Neural cell (in vitro differentiated cells): ENCODE measurements at regions not wholly inside any gene's neighbourhood (a gene's known extent, or its start where the extent isn't known, plus 50 kb on each side); places are given as distances from the start of the nearest gene placed in this dataset.

ENCODE experiments used
- H2AFZ ChIP-seq: fragments of 200-600, 300-800 bp; sonication (generic), shearing (Covaris generic); 2 replicates; pipeline ENCODE4 v1.6.0; 2014; ENCODE audit warnings: low read depth, mild to moderate bottlenecking, antibody characterized with exemption, low read length, moderate library complexity
- H3F3A ChIP-seq: fragments of 200-600 bp; shearing (Covaris generic); 2 replicates; pipeline ENCODE4 v1.6.1; 2016; ENCODE audit warnings: mild to moderate bottlenecking, moderate library complexity, mixed read lengths, antibody characterized with exemption, low read length; ENCODE audit not compliant: insufficient read depth, poor library complexity, severe bottlenecking
- H3K27ac ChIP-seq: fragments of 200-600, 300-800 bp; sonication (generic), shearing (Covaris generic); 2 replicates; pipeline ENCODE4 v1.5.1; 2014; ENCODE audit warnings: mild to moderate bottlenecking, low read length, moderate library complexity
- H3K27me3 ChIP-seq: fragments of 300-800, 200-600 bp; sonication (generic), shearing (Covaris generic); 2 replicates; pipeline ENCODE4 v1.6.0; 2014; ENCODE audit warnings: mild to moderate bottlenecking, low read depth, low read length, moderate library complexity; ENCODE audit not compliant: insufficient read depth
- H3K36me3 ChIP-seq: fragments of 300-800, 200-600 bp; sonication (generic), shearing (Covaris generic); 2 replicates; pipeline ENCODE4 v1.5.1; 2014; ENCODE audit warnings: mild to moderate bottlenecking, antibody characterized with exemption, low read length, moderate library complexity; ENCODE audit not compliant: insufficient read depth
- H3K4me2 ChIP-seq: fragments of 300-800, 200-600 bp; sonication (generic), shearing (Covaris generic); 2 replicates; pipeline ENCODE4 v1.6.0; 2014; ENCODE audit warnings: mild to moderate bottlenecking, low read length
- H3K4me3 ChIP-seq: fragments of 300-800, 200-600 bp; sonication (generic), shearing (Covaris generic); 2 replicates; pipeline ENCODE4 v1.5.1; 2014; ENCODE audit warnings: mild to moderate bottlenecking, low read length, moderate library complexity
- H3K79me2 ChIP-seq: fragments of 200-600 bp; shearing (Covaris generic); replicated peaks from 2 replicates; pipeline ENCODE4 v1.6.0; 2014; ENCODE audit warnings: mild to moderate bottlenecking, low read length, moderate library complexity; ENCODE audit not compliant: insufficient read depth
- H3K9ac ChIP-seq: fragments of 300-800, 200-600 bp; sonication (generic), shearing (Covaris generic); 2 replicates; pipeline ENCODE4 v1.6.1; 2016; ENCODE audit warnings: mild to moderate bottlenecking, low read length, mixed read lengths
- H3K9me2 ChIP-seq: fragments of 200-600 bp; shearing (Covaris generic); 2 replicates; pipeline ENCODE4 v1.6.1; 2016; ENCODE audit warnings: mild to moderate bottlenecking, low read length, mixed read lengths; ENCODE audit not compliant: insufficient read depth
- H3K9me3 ChIP-seq: fragments of 200-600, 300-800 bp; sonication (generic), shearing (Covaris generic); 2 replicates; pipeline ENCODE4 v1.6.1; 2016; ENCODE audit warnings: mild to moderate bottlenecking, mixed run types, low read length, moderate library complexity, mixed read lengths
- H4K20me1 ChIP-seq: fragments of 200-600 bp; shearing (Covaris generic); 2 replicates; pipeline ENCODE4 v1.6.1; 2016; ENCODE audit warnings: mild to moderate bottlenecking, mixed run types; ENCODE audit not compliant: insufficient read depth
- EP300 ChIP-seq: fragments of 450-650 bp; conservative IDR thresholded peaks from 2 replicates; pipeline ENCODE4 v1.6.1; 2014; ENCODE audit warnings: antibody characterized with exemption, mild to moderate bottlenecking, moderate library complexity; ENCODE audit not compliant: poor library complexity, severe bottlenecking
- EZH2 ChIP-seq: fragments of 200-600, 300-800 bp; shearing (Covaris generic), sonication (generic); IDR thresholded peaks from 2 replicates; pipeline ENCODE4 v1.6.1; 2014; ENCODE audit warnings: antibody characterized with exemption, low read length, borderline replicate concordance, mild to moderate bottlenecking; ENCODE audit not compliant: insufficient read depth, poor library complexity, severe bottlenecking
- MXI1 ChIP-seq: fragments of 450-650 bp; conservative IDR thresholded peaks from 2 replicates; pipeline ENCODE4 v1.6.1; 2014; ENCODE audit warnings: antibody characterized with exemption, mild to moderate bottlenecking; ENCODE audit not compliant: poor library complexity, severe bottlenecking
- POLR2AphosphoS5 ChIP-seq: IDR thresholded peaks from 2 replicates; pipeline ENCODE4 v1.6.1; 2012
- RAD21 ChIP-seq: fragments of 450-650 bp; conservative IDR thresholded peaks from 2 replicates; pipeline ENCODE4 v1.6.1; 2014; ENCODE audit warnings: antibody characterized with exemption, mild to moderate bottlenecking, moderate library complexity
- SMC3 ChIP-seq: fragments of 450-650 bp; conservative IDR thresholded peaks from 2 replicates; pipeline ENCODE4 v1.6.1; 2014; ENCODE audit warnings: antibody characterized with exemption, mild to moderate bottlenecking, moderate library complexity; ENCODE audit not compliant: poor library complexity
- TAF1 ChIP-seq: IDR thresholded peaks from 2 replicates; pipeline ENCODE4 v1.6.1; 2012; ENCODE audit warnings: low read depth
- TF ChIP-seq, protein P1 (sequence below): fragments of 450-650 bp; IDR thresholded peaks from 2 replicates; pipeline ENCODE4 v1.5.1; 2014; ENCODE audit warnings: antibody characterized with exemption, mild to moderate bottlenecking, moderate library complexity; ENCODE audit not compliant: poor library complexity, severe bottlenecking
- TF ChIP-seq, protein P2 (sequence below): IDR thresholded peaks from 2 replicates; pipeline ENCODE4 v1.6.1; 2012; ENCODE audit warnings: borderline replicate concordance

DNA sequence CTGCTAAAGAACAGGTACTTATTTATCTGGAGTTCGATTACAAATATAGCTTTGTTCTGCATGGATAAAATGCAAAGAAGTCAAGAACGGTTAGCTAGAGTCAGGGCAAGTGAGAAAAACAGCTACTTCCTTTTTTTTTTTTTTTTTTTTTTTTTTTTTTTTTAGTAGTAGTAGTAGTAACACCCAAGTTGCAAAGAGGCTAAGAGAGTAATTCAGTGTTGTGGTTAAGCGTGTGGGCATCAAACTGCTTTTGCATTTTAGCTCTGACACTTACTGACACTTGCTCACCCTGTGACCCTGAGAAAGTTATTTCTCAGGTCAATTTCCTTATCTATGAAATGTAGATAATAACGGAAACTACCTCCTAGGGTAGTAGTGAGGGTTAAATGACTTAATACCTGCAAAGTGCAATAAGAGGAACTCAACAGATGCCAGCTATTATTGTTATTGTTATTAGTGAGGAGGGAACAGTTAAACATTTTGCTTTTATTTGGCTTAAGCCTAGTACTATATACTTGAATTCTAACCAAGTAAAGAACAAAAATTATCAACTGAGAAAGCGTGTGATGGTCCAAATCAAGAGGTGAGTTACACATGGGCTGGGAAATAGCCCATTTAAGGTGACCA is 86.7 kb upstream of the BACH2 start:
- Histone ChIP-seq H3K27ac (no peak overlapping the region), H3K79me2 (no peaks in the 10 kb centered on the region), H3K36me3 (no peaks in the 10 kb centered on the region), H3K27me3 (no peaks in the 10 kb centered on the region), H3K9ac (no peak overlapping the region), H3F3A (no peaks in the 10 kb centered on the region), H3K4me3 (no peak overlapping the region), H2AFZ (no peak overlapping the region), H4K20me1 (no peaks in the 10 kb centered on the region), H3K4me2 (no peak overlapping the region), H3K9me2 (no peaks in the 10 kb centered on the region), H3K9me3 (no peaks in the 10 kb centered on the region)
- TF ChIP-seq, protein P1, sequence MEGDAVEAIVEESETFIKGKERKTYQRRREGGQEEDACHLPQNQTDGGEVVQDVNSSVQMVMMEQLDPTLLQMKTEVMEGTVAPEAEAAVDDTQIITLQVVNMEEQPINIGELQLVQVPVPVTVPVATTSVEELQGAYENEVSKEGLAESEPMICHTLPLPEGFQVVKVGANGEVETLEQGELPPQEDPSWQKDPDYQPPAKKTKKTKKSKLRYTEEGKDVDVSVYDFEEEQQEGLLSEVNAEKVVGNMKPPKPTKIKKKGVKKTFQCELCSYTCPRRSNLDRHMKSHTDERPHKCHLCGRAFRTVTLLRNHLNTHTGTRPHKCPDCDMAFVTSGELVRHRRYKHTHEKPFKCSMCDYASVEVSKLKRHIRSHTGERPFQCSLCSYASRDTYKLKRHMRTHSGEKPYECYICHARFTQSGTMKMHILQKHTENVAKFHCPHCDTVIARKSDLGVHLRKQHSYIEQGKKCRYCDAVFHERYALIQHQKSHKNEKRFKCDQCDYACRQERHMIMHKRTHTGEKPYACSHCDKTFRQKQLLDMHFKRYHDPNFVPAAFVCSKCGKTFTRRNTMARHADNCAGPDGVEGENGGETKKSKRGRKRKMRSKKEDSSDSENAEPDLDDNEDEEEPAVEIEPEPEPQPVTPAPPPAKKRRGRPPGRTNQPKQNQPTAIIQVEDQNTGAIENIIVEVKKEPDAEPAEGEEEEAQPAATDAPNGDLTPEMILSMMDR = no peak

DNA sequence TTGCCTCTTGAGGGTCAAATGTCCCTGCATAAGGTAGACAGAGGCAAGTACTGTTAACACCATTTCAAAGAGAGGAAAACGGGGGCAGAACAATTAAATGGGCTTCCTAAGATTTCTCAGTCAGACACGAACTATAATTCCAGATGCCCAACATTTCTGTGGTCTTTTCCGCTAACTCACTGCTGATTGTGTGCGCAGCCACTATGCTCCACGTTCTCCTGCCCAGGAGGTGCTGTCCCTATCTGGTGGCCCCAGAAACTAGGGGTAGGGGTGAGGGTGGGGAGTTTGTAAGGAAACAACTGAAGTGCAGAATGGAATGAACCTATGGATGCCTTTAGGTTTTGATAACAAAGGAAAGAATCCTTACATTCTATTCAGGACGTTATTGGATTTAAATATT is 86.1 kb upstream of the BACH2 start:
- Histone ChIP-seq H4K20me1 (no peaks in the 10 kb centered on the region), H3K27ac (no peak overlapping the region)

More for the DNA sequence above, 86.1 kb upstream of the BACH2 start:
- no peaks in the 10 kb centered on the region for H3F3A ChIP-seq
- no peaks in the 10 kb centered on the region for H3K9me2 ChIP-seq
- no peak overlapping the region for H3K9ac ChIP-seq
- H3K27me3 ChIP-seq = no peaks in the 10 kb centered on the region
- no peaks in the 10 kb centered on the region for H3K36me3 ChIP-seq
- no peaks in the 10 kb centered on the region for H3K9me3 ChIP-seq
- no peak for TF ChIP-seq TAF1
- TF ChIP-seq, protein P1 = no peak
- no peak for TF ChIP-seq MXI1
- TF ChIP-seq, protein P2, sequence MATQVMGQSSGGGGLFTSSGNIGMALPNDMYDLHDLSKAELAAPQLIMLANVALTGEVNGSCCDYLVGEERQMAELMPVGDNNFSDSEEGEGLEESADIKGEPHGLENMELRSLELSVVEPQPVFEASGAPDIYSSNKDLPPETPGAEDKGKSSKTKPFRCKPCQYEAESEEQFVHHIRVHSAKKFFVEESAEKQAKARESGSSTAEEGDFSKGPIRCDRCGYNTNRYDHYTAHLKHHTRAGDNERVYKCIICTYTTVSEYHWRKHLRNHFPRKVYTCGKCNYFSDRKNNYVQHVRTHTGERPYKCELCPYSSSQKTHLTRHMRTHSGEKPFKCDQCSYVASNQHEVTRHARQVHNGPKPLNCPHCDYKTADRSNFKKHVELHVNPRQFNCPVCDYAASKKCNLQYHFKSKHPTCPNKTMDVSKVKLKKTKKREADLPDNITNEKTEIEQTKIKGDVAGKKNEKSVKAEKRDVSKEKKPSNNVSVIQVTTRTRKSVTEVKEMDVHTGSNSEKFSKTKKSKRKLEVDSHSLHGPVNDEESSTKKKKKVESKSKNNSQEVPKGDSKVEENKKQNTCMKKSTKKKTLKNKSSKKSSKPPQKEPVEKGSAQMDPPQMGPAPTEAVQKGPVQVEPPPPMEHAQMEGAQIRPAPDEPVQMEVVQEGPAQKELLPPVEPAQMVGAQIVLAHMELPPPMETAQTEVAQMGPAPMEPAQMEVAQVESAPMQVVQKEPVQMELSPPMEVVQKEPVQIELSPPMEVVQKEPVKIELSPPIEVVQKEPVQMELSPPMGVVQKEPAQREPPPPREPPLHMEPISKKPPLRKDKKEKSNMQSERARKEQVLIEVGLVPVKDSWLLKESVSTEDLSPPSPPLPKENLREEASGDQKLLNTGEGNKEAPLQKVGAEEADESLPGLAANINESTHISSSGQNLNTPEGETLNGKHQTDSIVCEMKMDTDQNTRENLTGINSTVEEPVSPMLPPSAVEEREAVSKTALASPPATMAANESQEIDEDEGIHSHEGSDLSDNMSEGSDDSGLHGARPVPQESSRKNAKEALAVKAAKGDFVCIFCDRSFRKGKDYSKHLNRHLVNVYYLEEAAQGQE = no peak
- no peak for TF ChIP-seq POLR2AphosphoS5
- no peak for TF ChIP-seq RAD21
- TF ChIP-seq EZH2 = no peak
- no peak for TF ChIP-seq EP300
- no peak for TF ChIP-seq SMC3
- no peak overlapping the region for H3K4me2 ChIP-seq
- no peak overlapping the region for H3K4me3 ChIP-seq
- H2AFZ ChIP-seq = no peak overlapping the region
- H3K79me2 ChIP-seq = no peaks in the 10 kb centered on the region
